ENCODE measurements at regions not wholly inside any gene's neighbourhood (a gene's known extent, or its start where the extent isn't known, plus 50 kb on each side); places are given as distances from the start of the nearest gene placed in this dataset.
A peak's percentile ranks its signal among the peaks of the same experiment; 100 is the strongest.

GRCh38 chr4:171340258-171340657 lies 472.9 kb upstream of the GALNTL6 start:
- H3K79me2 ChIP-seq (replicated peaks; ENCODE audit: insufficient read depth, low read length), result no peaks in the 10 kb centered on the region
- no peaks in the 10 kb centered on the region for H3F3A ChIP-seq (ENCODE audit: insufficient read depth, low read length, poor library complexity, severe bottlenecking)
- no peak overlapping the region for H2AFZ ChIP-seq (ENCODE audit: low read depth, low read length)
- peak overlapping the region; percentile 40 for H3K27ac ChIP-seq (ENCODE audit: low read length)
- TF ChIP-seq SMC3 (conservative IDR thresholded peaks at IDR 0.05; ENCODE audit: poor library complexity) (no peak), MXI1 (conservative IDR thresholded peaks at IDR 0.05; ENCODE audit: poor library complexity, severe bottlenecking) (no peak), TAF1 (IDR thresholded peaks at IDR 0.05; ENCODE audit: low read depth) (no peak), EZH2 (IDR thresholded peaks at IDR 0.05; ENCODE audit: borderline replicate concordance, insufficient read depth, low read length, poor library complexity, severe bottlenecking) (no peak), REST (IDR thresholded peaks at IDR 0.05; ENCODE audit: borderline replicate concordance) (no peak), CTCF (IDR thresholded peaks at IDR 0.05; ENCODE audit: poor library complexity, severe bottlenecking) (no peak), POLR2AphosphoS5 (IDR thresholded peaks at IDR 0.05) (no peak), RAD21 (conservative IDR thresholded peaks at IDR 0.05) (no peak), EP300 (conservative IDR thresholded peaks at IDR 0.05; ENCODE audit: poor library complexity, severe bottlenecking) (no peak)
- H3K9me2 ChIP-seq (ENCODE audit: insufficient read depth, low read length), result no peaks in the 10 kb centered on the region
- no peaks in the 10 kb centered on the region for H4K20me1 ChIP-seq (ENCODE audit: insufficient read depth)
- no peaks in the 10 kb centered on the region for H3K27me3 ChIP-seq (ENCODE audit: insufficient read depth, low read depth, low read length)
- H3K9me3 ChIP-seq (ENCODE audit: low read length), result no peaks in the 10 kb centered on the region
- no peak overlapping the region for H3K4me3 ChIP-seq (ENCODE audit: low read length)
- H3K36me3 ChIP-seq (ENCODE audit: insufficient read depth, low read length), result no peaks in the 10 kb centered on the region
- no peak overlapping the region for H3K9ac ChIP-seq (ENCODE audit: low read length)
- no peak overlapping the region for H3K4me2 ChIP-seq (ENCODE audit: low read length)

GRCh38 chr4:171334549-171334948 lies 478.7 kb upstream of the GALNTL6 start:
- Histone ChIP-seq H3K27ac (ENCODE audit: low read length) (no peak overlapping the region), H3K9me3 (ENCODE audit: low read length) (no peaks in the 10 kb centered on the region), H3K9ac (ENCODE audit: low read length) (no peak overlapping the region), H3K79me2 (replicated peaks; ENCODE audit: insufficient read depth, low read length) (no peaks in the 10 kb centered on the region), H2AFZ (ENCODE audit: low read depth, low read length) (no peak overlapping the region), H3K36me3 (ENCODE audit: insufficient read depth, low read length) (no peaks in the 10 kb centered on the region), H3K4me3 (ENCODE audit: low read length) (no peak overlapping the region), H3F3A (ENCODE audit: insufficient read depth, low read length, poor library complexity, severe bottlenecking) (no peaks in the 10 kb centered on the region), H3K4me2 (ENCODE audit: low read length) (no peak overlapping the region), H3K27me3 (ENCODE audit: insufficient read depth, low read depth, low read length) (no peaks in the 10 kb centered on the region), H3K9me2 (ENCODE audit: insufficient read depth, low read length) (no peaks in the 10 kb centered on the region), H4K20me1 (ENCODE audit: insufficient read depth) (no peaks in the 10 kb centered on the region)
- TF ChIP-seq MXI1 (conservative IDR thresholded peaks at IDR 0.05; ENCODE audit: poor library complexity, severe bottlenecking) (no peak), POLR2AphosphoS5 (IDR thresholded peaks at IDR 0.05) (no peak), CTCF (IDR thresholded peaks at IDR 0.05; ENCODE audit: poor library complexity, severe bottlenecking) (no peak), SMC3 (conservative IDR thresholded peaks at IDR 0.05; ENCODE audit: poor library complexity) (no peak), EZH2 (IDR thresholded peaks at IDR 0.05; ENCODE audit: borderline replicate concordance, insufficient read depth, low read length, poor library complexity, severe bottlenecking) (no peak), RAD21 (conservative IDR thresholded peaks at IDR 0.05) (no peak), TAF1 (IDR thresholded peaks at IDR 0.05; ENCODE audit: low read depth) (no peak), EP300 (conservative IDR thresholded peaks at IDR 0.05; ENCODE audit: poor library complexity, severe bottlenecking) (no peak), REST (IDR thresholded peaks at IDR 0.05; ENCODE audit: borderline replicate concordance) (no peak)
